ENCODE measurements at regions not wholly inside any gene's neighbourhood (a gene's known extent, or its start where the extent isn't known, plus 50 kb on each side); places are given as distances from the start of the nearest gene placed in this dataset.

DNA sequence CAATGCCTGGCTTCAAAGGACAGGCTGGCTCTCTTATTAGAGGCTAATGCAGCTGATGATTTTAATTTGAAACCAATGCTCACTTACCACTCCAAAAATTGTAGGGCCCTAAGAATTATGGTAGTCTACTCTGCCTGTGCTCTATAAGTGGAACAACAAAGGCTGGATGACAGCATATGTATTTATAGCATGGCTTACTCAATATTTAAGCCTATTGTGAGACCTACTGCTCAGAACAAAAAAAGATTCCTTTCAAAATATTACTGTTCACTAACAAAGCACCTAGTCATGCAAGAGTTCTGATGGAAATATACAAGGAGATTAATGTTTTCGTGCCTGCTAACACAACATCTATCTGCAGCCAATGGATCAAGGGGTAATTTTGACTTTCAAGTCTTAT, 73.8 kb upstream of the DUSP10 start:
- TF ChIP-seq RARB (CRISPR knock-in tag; IDR thresholded peaks at IDR 0.05) (no peak), ZNF70 (CRISPR knock-in tag; IDR thresholded peaks at IDR 0.05) (no peak), TOX (CRISPR knock-in tag; IDR thresholded peaks at IDR 0.05; ENCODE audit: borderline replicate concordance) (no peak), ARNTL (CRISPR knock-in tag; IDR thresholded peaks at IDR 0.05; ENCODE audit: borderline replicate concordance, low read depth) (no peak), ZFP3 (CRISPR knock-in tag; IDR thresholded peaks at IDR 0.05) (no peak), BACH2 (CRISPR knock-in tag; IDR thresholded peaks at IDR 0.05; ENCODE audit: borderline replicate concordance) (no peak), ESRRG (CRISPR knock-in tag; IDR thresholded peaks at IDR 0.05) (no peak), SNAI2 (CRISPR knock-in tag; IDR thresholded peaks at IDR 0.05) (no peak), ISL1 (CRISPR knock-in tag; IDR thresholded peaks at IDR 0.05) (no peak), ZNF8 (CRISPR knock-in tag; IDR thresholded peaks at IDR 0.05) (no peak)
- TF ChIP-seq, protein P1, sequence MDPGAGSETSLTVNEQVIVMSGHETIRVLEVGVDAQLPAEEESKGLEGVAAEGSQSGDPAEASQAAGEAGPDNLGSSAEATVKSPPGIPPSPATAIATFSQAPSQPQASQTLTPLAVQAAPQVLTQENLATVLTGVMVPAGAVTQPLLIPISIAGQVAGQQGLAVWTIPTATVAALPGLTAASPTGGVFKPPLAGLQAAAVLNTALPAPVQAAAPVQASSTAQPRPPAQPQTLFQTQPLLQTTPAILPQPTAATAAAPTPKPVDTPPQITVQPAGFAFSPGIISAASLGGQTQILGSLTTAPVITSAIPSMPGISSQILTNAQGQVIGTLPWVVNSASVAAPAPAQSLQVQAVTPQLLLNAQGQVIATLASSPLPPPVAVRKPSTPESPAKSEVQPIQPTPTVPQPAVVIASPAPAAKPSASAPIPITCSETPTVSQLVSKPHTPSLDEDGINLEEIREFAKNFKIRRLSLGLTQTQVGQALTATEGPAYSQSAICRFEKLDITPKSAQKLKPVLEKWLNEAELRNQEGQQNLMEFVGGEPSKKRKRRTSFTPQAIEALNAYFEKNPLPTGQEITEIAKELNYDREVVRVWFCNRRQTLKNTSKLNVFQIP (CRISPR knock-in tag; IDR thresholded peaks at IDR 0.05; ENCODE audit: borderline replicate concordance, low read depth), result no peak
- TF ChIP-seq, protein P2, sequence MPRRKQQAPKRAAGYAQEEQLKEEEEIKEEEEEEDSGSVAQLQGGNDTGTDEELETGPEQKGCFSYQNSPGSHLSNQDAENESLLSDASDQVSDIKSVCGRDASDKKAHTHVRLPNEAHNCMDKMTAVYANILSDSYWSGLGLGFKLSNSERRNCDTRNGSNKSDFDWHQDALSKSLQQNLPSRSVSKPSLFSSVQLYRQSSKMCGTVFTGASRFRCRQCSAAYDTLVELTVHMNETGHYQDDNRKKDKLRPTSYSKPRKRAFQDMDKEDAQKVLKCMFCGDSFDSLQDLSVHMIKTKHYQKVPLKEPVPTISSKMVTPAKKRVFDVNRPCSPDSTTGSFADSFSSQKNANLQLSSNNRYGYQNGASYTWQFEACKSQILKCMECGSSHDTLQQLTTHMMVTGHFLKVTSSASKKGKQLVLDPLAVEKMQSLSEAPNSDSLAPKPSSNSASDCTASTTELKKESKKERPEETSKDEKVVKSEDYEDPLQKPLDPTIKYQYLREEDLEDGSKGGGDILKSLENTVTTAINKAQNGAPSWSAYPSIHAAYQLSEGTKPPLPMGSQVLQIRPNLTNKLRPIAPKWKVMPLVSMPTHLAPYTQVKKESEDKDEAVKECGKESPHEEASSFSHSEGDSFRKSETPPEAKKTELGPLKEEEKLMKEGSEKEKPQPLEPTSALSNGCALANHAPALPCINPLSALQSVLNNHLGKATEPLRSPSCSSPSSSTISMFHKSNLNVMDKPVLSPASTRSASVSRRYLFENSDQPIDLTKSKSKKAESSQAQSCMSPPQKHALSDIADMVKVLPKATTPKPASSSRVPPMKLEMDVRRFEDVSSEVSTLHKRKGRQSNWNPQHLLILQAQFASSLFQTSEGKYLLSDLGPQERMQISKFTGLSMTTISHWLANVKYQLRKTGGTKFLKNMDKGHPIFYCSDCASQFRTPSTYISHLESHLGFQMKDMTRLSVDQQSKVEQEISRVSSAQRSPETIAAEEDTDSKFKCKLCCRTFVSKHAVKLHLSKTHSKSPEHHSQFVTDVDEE (CRISPR knock-in tag; IDR thresholded peaks at IDR 0.05), result no peak
- TF ChIP-seq, protein P3, sequence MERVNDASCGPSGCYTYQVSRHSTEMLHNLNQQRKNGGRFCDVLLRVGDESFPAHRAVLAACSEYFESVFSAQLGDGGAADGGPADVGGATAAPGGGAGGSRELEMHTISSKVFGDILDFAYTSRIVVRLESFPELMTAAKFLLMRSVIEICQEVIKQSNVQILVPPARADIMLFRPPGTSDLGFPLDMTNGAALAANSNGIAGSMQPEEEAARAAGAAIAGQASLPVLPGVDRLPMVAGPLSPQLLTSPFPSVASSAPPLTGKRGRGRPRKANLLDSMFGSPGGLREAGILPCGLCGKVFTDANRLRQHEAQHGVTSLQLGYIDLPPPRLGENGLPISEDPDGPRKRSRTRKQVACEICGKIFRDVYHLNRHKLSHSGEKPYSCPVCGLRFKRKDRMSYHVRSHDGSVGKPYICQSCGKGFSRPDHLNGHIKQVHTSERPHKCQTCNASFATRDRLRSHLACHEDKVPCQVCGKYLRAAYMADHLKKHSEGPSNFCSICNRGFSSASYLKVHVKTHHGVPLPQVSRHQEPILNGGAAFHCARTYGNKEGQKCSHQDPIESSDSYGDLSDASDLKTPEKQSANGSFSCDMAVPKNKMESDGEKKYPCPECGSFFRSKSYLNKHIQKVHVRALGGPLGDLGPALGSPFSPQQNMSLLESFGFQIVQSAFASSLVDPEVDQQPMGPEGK (CRISPR knock-in tag; IDR thresholded peaks at IDR 0.05; ENCODE audit: borderline replicate concordance), result no peak
- TF ChIP-seq, protein P4, sequence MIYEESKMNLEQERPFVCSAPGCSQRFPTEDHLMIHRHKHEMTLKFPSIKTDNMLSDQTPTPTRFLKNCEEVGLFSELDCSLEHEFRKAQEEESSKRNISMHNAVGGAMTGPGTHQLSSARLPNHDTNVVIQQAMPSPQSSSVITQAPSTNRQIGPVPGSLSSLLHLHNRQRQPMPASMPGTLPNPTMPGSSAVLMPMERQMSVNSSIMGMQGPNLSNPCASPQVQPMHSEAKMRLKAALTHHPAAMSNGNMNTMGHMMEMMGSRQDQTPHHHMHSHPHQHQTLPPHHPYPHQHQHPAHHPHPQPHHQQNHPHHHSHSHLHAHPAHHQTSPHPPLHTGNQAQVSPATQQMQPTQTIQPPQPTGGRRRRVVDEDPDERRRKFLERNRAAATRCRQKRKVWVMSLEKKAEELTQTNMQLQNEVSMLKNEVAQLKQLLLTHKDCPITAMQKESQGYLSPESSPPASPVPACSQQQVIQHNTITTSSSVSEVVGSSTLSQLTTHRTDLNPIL (CRISPR knock-in tag; IDR thresholded peaks at IDR 0.05; ENCODE audit: low read depth), result no peak

Data from SK-N-SH treated with all-trans-retinoic acid at 6 μM for 48 hours (cell line).